ENCODE measurements at regions not wholly inside any gene's neighbourhood (a gene's known extent, or its start where the extent isn't known, plus 50 kb on each side); places are given as distances from the start of the nearest gene placed in this dataset.

- no peak for DNase-seq
- intact Hi-C loops (cut with DNase I), result no loop called here
- Histone ChIP-seq H3K4me1 (no peaks in the 10 kb centered on the region), H3K9me3 (no peaks in the 10 kb centered on the region), H3K36me3 (no peaks in the 10 kb centered on the region), H3K4me3 (no peak overlapping the region), H3K9ac (ENCODE audit: low read depth in 2 of 2, low read length in 2 of 2) (no peak overlapping the region), H3K27ac (no peak overlapping the region), H3K27me3 (no peaks in the 10 kb centered on the region)
- no peak for TF ChIP-seq CTCF (IDR thresholded peaks at IDR 0.05)
These were observed 315.2 kb downstream of the TDRD15 start for GRCh38 chr2:21438949-21439348.

- TF ChIP-seq CTCF (IDR thresholded peaks at IDR 0.05), result no peak
These were observed 317.7 kb downstream of the TDRD15 start for GRCh38 chr2:21441442-21441841.

GRCh38 chr2:21443494-21444105 lies 319.8 kb downstream of the TDRD15 start:
- Histone ChIP-seq H3K4me3 (no peak overlapping the region), H3K9ac (ENCODE audit: low read depth in 2 of 2, low read length in 2 of 2) (no peak overlapping the region), H3K4me1 (no peaks in the 10 kb centered on the region), H3K36me3 (no peaks in the 10 kb centered on the region), H3K27me3 (no peaks in the 10 kb centered on the region), H3K27ac (no peak overlapping the region), H3K9me3 (no peaks in the 10 kb centered on the region)
- TF ChIP-seq CTCF (IDR thresholded peaks at IDR 0.05), result no peak
- intact Hi-C loops (cut with DNase I), result no loop called here
- no peak for DNase-seq

More at GRCh38 chr2:21441442-21441841, 317.7 kb downstream of the TDRD15 start:
- Histone ChIP-seq H3K9ac (ENCODE audit: low read depth in 2 of 2, low read length in 2 of 2) (no peak overlapping the region), H3K4me1 (no peaks in the 10 kb centered on the region), H3K27ac (no peak overlapping the region), H3K36me3 (no peaks in the 10 kb centered on the region), H3K4me3 (no peak overlapping the region), H3K27me3 (no peaks in the 10 kb centered on the region), H3K9me3 (no peaks in the 10 kb centered on the region)
- no peak for DNase-seq
- intact Hi-C loops (cut with DNase I), result no loop called here

DNA sequence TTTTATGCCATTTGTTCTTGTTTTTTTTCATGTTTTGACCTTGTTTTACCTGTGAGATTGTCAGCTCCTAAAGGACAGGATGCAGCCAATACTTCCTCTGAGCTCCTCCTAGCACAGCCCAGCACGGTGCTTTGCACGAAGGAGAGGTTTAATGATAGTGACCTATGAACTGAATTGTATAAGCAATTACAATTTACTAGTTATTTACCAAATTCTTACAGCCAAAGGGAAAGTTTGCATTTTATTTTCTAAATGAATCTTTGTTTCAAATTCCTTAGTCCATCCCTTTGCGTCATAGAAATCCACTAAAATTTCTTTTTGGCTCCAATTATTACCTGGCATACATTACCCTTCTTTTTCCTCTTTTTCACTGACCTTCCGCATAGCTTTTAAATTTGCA lies 326.1 kb downstream of the TDRD15 start:
- H3K9me3 ChIP-seq, result no peaks in the 10 kb centered on the region
- no peaks in the 10 kb centered on the region for H3K27me3 ChIP-seq
- H3K36me3 ChIP-seq, result no peaks in the 10 kb centered on the region
- H3K9ac ChIP-seq (ENCODE audit: low read depth in 2 of 2, low read length in 2 of 2), result no peak overlapping the region
- intact Hi-C loops (cut with DNase I), result no loop called here
- no peaks in the 10 kb centered on the region for H3K4me1 ChIP-seq
- no peak for DNase-seq
- H3K27ac ChIP-seq, result no peak overlapping the region
- no peak for TF ChIP-seq CTCF (IDR thresholded peaks at IDR 0.05)
- no peak overlapping the region for H3K4me3 ChIP-seq

- Histone ChIP-seq H3K27ac (no peak overlapping the region), H3K4me1 (no peaks in the 10 kb centered on the region), H3K27me3 (no peaks in the 10 kb centered on the region), H3K36me3 (no peaks in the 10 kb centered on the region), H3K9me3 (no peaks in the 10 kb centered on the region), H3K4me3 (no peak overlapping the region), H3K9ac (ENCODE audit: low read depth in 2 of 2, low read length in 2 of 2) (no peak overlapping the region)
- no peak for TF ChIP-seq CTCF (IDR thresholded peaks at IDR 0.05)
- intact Hi-C loops (cut with DNase I), result no loop called here
- no peak for DNase-seq
These were observed 327.6 kb downstream of the TDRD15 start for GRCh38 chr2:21451403-21451802.

Measured in colonic mucosa (tissue), 4 donors.